Breast epithelium (tissue), 3 donors: ENCODE measurements at regions not wholly inside any gene's neighbourhood (a gene's known extent, or its start where the extent isn't known, plus 50 kb on each side); places are given as distances from the start of the nearest gene placed in this dataset.

Experiments used
- CTCF ChIP-seq, 3 donors: fragments of 450-650 bp; IDR thresholded peaks; one replicate each; pipeline ENCODE4 v1.5.1; 2016 to 2017; ENCODE audit warnings: antibody characterized with exemption in 3 of 3, mild to moderate bottlenecking in 3 of 3, moderate library complexity in 3 of 3
- POLR2A ChIP-seq: fragments of 450-650 bp; IDR thresholded peaks from one replicate; pipeline ENCODE4 v1.6.1; 2016; ENCODE audit warnings: antibody characterized with exemption, mild to moderate bottlenecking, moderate library complexity

GRCh38 chr9:22529426-22530199, 83.0 kb downstream of the DMRTA1 start:
- TF ChIP-seq CTCF (IDR thresholded peaks at IDR 0.05), result no peak
- no peak for TF ChIP-seq POLR2A
